Pulmonary artery endothelial cell (primary cell): ENCODE measurements at regions not wholly inside any gene's neighbourhood (a gene's known extent, or its start where the extent isn't known, plus 50 kb on each side); places are given as distances from the start of the nearest gene placed in this dataset.
"Not testable (repeated sequence)": the region's sequence is repeated elsewhere in the genome, so short reads cannot be mapped to it uniquely, and the experiment has no call there.

Experiments
- DNase-seq: peaks from one replicate; pipeline ENCODE4 v3.0.0-alpha.2; 2011; ENCODE audit warnings: low read depth, low spot score

- not testable (repeated sequence) for DNase-seq
These were observed 962.1 kb upstream of the DEFB115 start for GRCh38 chr20:30295396-30295795.

- DNase-seq, result not testable (repeated sequence)
These were observed 961.5 kb upstream of the DEFB115 start for GRCh38 chr20:30295967-30296366.

- DNase-seq, result not testable (repeated sequence)
These were observed 959.4 kb upstream of the DEFB115 start for GRCh38 chr20:30297878-30298595.

- not testable (repeated sequence) for DNase-seq
These were observed 957.2 kb upstream of the DEFB115 start for GRCh38 chr20:30300220-30300642.

GRCh38 chr20:30302786-30303185 is 954.7 kb upstream of the DEFB115 start:
- not testable (repeated sequence) for DNase-seq

- DNase-seq, result not testable (repeated sequence)
These were observed 947.5 kb upstream of the DEFB115 start for GRCh38 chr20:30309938-30310337.

- not testable (repeated sequence) for DNase-seq
These were observed 947.1 kb upstream of the DEFB115 start for GRCh38 chr20:30310385-30310784.

GRCh38 chr20:30312220-30312619 is 945.2 kb upstream of the DEFB115 start:
- DNase-seq, result not testable (repeated sequence)

GRCh38 chr20:30313660-30314059 is 943.8 kb upstream of the DEFB115 start:
- not testable (repeated sequence) for DNase-seq

- DNase-seq, result not testable (repeated sequence)
These were observed 941.4 kb upstream of the DEFB115 start for GRCh38 chr20:30316063-30316462.

- DNase-seq, result not testable (repeated sequence)
These were observed 940.7 kb upstream of the DEFB115 start for GRCh38 chr20:30316532-30317299.

- not testable (repeated sequence) for DNase-seq
These were observed 923.7 kb upstream of the DEFB115 start for GRCh38 chr20:30333744-30334143.

- DNase-seq, result not testable (repeated sequence)
These were observed 919.9 kb upstream of the DEFB115 start for GRCh38 chr20:30337556-30337955.

- DNase-seq, result not testable (repeated sequence)
These were observed 908.5 kb upstream of the DEFB115 start for GRCh38 chr20:30348932-30349331.

GRCh38 chr20:30356854-30357467 is 900.5 kb upstream of the DEFB115 start:
- not testable (repeated sequence) for DNase-seq

- not testable (repeated sequence) for DNase-seq
These were observed 895.7 kb upstream of the DEFB115 start for GRCh38 chr20:30361756-30362155.

GRCh38 chr20:30376430-30376766 is 881.1 kb upstream of the DEFB115 start:
- DNase-seq, result not testable (repeated sequence)

GRCh38 chr20:30376767-30377658 is 880.5 kb upstream of the DEFB115 start:
- DNase-seq, result peak; percentile 8

- not testable (repeated sequence) for DNase-seq
These were observed 879.1 kb upstream of the DEFB115 start for GRCh38 chr20:30378317-30378716.

GRCh38 chr20:30378721-30379120 is 878.7 kb upstream of the DEFB115 start:
- DNase-seq, result not testable (repeated sequence)

GRCh38 chr20:30384841-30385240 is 872.6 kb upstream of the DEFB115 start:
- not testable (repeated sequence) for DNase-seq
